ENCODE measurements at regions not wholly inside any gene's neighbourhood (a gene's known extent, or its start where the extent isn't known, plus 50 kb on each side); places are given as distances from the start of the nearest gene placed in this dataset.

DNA sequence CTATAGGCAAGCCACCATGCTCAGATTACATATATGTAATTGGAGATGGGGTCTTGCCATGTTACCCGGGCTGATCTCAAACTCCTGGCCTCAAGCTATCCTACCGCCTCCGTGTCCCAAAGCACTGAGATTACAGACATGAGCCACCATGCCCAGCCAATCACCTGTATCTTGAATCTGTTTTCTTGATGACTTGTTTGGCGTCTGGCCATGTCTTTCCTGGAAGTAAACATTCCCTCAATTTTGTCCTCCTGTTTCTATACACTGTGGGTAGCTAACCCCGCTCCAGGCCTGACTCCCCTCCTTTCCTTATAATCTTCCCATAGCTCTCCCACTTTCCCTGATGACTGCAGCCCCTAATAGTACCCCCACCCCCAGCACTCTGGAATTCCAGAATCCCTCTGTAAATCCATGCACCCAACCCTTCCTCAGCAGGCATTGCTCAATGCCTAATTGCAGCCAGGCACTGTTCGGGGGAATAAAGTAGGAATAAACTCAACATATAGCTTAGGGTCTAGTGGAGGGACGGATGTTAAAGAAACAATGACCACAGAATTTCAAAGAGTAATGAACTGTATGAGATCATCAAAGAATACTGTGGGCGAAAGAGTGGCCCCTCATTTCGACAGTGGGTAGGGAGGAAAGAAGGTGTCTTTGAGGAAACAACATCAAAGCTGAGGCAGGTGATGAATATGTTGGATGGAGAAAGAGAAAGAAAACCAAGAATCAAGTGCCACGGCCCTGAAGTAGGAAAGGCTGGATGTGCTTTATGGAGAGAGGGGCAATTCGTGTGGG, 161.5 kb downstream of the ADSS2 start:
- ATAC-seq (no peak), DNase-seq (ENCODE audit: low spot score) (no peak)
- TF ChIP-seq ZSCAN18 (CRISPR knock-in tag; IDR thresholded peaks at IDR 0.05), result no peak
- no peak for TF ChIP-seq ZNF396 (CRISPR knock-in tag; IDR thresholded peaks at IDR 0.05; ENCODE audit: borderline replicate concordance)
- TF ChIP-seq ZNF219 (CRISPR knock-in tag; IDR thresholded peaks at IDR 0.05; ENCODE audit: borderline replicate concordance), result no peak
- no peak for TF ChIP-seq SMAD3 (CRISPR knock-in tag; IDR thresholded peaks at IDR 0.05; ENCODE audit: borderline replicate concordance)
- no peak for TF ChIP-seq CREB1 (CRISPR knock-in tag; IDR thresholded peaks at IDR 0.05)
- TF ChIP-seq CBFB (CRISPR knock-in tag; IDR thresholded peaks at IDR 0.05; ENCODE audit: low read depth), result no peak
- no peak for TF ChIP-seq IRF1 (CRISPR knock-in tag; IDR thresholded peaks at IDR 0.05)
- TF ChIP-seq PRRX2 (CRISPR knock-in tag; IDR thresholded peaks at IDR 0.05), result no peak
- no peak for TF ChIP-seq SOX15 (CRISPR knock-in tag; IDR thresholded peaks at IDR 0.05)
- TF ChIP-seq, protein P1, sequence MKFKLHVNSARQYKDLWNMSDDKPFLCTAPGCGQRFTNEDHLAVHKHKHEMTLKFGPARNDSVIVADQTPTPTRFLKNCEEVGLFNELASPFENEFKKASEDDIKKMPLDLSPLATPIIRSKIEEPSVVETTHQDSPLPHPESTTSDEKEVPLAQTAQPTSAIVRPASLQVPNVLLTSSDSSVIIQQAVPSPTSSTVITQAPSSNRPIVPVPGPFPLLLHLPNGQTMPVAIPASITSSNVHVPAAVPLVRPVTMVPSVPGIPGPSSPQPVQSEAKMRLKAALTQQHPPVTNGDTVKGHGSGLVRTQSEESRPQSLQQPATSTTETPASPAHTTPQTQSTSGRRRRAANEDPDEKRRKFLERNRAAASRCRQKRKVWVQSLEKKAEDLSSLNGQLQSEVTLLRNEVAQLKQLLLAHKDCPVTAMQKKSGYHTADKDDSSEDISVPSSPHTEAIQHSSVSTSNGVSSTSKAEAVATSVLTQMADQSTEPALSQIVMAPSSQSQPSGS (CRISPR knock-in tag; IDR thresholded peaks at IDR 0.05; ENCODE audit: borderline replicate concordance, low read depth), result no peak
- no peak for TF ChIP-seq E2F1 (CRISPR knock-in tag; IDR thresholded peaks at IDR 0.05)
- no peak for TF ChIP-seq NR3C1 (CRISPR knock-in tag; conservative IDR thresholded peaks at IDR 0.05; ENCODE audit: low read depth)
- Mint-ChIP-seq H3K36me3 (peaks cover 4% of the 10 kb centered on the region; the same call in 1 of the 2 replicates), H3K27me3 (ENCODE audit: low read depth) (no peaks in the 10 kb centered on the region), H3K4me3 (no peak overlapping the region), H3K27ac (no peak overlapping the region), H3K9me3 (peaks cover 20% of the 10 kb centered on the region), H3K4me1 (no peaks in the 10 kb centered on the region)
- ChIA-PET CTCF (interaction anchor here (2.0 kb wide), 1 partner anchor 9 kb away, joined by 6 read pairs; no protein-coding TSS in a partner anchor), POLR2A (interaction anchor here (0.7 kb wide), 1 partner anchor 22 kb away, joined by 3 read pairs; no protein-coding TSS in a partner anchor)

DNA sequence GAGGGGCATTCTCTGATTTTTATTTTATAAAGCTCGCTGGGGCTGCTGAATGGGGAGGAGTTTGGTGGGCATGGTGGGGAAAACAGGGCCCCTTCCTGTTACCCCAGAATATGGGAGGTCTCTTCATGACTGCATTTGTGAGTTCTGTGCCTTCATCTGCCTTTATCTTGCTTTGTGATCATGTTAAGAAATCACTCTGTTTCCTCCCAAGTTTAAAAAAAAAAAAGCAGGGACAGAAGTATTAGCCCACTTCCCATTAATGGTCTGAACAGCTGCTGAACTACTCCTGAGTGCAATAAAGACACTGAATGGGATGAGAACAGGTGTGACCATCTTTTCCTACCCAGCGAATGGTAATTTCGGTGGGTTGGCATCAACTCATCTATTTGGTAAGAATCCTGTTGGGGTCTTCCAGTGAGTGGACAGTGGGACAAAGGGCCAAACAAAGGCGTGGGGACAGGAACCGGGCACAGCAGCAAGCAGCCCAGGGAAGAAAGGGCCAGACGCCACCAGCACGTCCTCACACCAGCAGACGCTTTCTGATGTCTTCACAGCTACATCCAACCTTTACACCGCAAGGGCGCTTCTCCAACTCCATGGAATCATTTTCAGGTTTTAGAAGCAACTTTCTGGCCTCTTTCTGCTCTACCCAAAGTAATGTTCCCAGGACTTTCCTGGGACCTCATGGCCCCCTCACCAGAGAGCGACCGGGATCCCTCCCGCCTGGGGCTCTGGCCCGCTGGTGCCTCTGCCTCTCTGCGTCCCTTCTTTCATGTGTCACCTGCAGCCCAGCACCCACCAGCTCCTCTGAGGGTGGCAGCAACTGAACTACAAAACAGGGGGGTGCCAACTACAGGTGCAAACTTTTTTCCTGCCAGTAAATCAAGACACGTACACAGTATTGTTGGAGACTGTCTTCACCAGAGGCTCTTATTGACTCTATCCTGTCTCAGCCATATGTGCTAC, 160.2 kb downstream of the ADSS2 start:
- ChIA-PET POLR2A (no interaction called here), CTCF (interaction anchor here (2.0 kb wide), 1 partner anchor 8 kb away, joined by 6 read pairs; no protein-coding TSS in a partner anchor)
- Mint-ChIP-seq H3K27ac (no peak overlapping the region), H3K27me3 (ENCODE audit: low read depth) (no peaks in the 10 kb centered on the region), H3K4me3 (no peak overlapping the region), H3K4me1 (no peaks in the 10 kb centered on the region), H3K9me3 (peaks cover 17% of the 10 kb centered on the region), H3K36me3 (peaks cover 4% of the 10 kb centered on the region; the same call in 1 of the 2 replicates)
- DNase-seq (ENCODE audit: low spot score) (no peak), ATAC-seq (no peak)
- TF ChIP-seq PRRX2 (CRISPR knock-in tag; IDR thresholded peaks at IDR 0.05), result no peak
- TF ChIP-seq ZBTB21 (CRISPR knock-in tag; IDR thresholded peaks at IDR 0.05; ENCODE audit: borderline replicate concordance), result no peak
- no peak for TF ChIP-seq GTF2I (CRISPR knock-in tag; conservative IDR thresholded peaks at IDR 0.05)
- TF ChIP-seq TEAD1 (CRISPR knock-in tag; IDR thresholded peaks at IDR 0.05), result no peak
- TF ChIP-seq FOXJ3 (CRISPR knock-in tag; IDR thresholded peaks at IDR 0.05; ENCODE audit: borderline replicate concordance), result no peak
- TF ChIP-seq, protein P2, sequence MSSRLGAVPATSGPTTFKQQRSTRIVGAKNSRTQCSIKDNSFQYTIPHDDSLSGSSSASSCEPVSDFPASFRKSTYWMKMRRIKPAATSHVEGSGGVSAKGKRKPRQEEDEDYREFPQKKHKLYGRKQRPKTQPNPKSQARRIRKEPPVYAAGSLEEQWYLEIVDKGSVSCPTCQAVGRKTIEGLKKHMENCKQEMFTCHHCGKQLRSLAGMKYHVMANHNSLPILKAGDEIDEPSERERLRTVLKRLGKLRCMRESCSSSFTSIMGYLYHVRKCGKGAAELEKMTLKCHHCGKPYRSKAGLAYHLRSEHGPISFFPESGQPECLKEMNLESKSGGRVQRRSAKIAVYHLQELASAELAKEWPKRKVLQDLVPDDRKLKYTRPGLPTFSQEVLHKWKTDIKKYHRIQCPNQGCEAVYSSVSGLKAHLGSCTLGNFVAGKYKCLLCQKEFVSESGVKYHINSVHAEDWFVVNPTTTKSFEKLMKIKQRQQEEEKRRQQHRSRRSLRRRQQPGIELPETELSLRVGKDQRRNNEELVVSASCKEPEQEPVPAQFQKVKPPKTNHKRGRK (CRISPR knock-in tag; IDR thresholded peaks at IDR 0.05; ENCODE audit: borderline replicate concordance), result no peak
- TF ChIP-seq, protein P1 (CRISPR knock-in tag; IDR thresholded peaks at IDR 0.05; ENCODE audit: borderline replicate concordance, low read depth), result no peak
- TF ChIP-seq MLX (CRISPR knock-in tag; IDR thresholded peaks at IDR 0.05), result no peak
